ENCODE measurements at regions not wholly inside any gene's neighbourhood (a gene's known extent, or its start where the extent isn't known, plus 50 kb on each side); places are given as distances from the start of the nearest gene placed in this dataset.

- TF ChIP-seq CTCF (IDR thresholded peaks at IDR 0.05; ENCODE audit: low read depth, low read length) (no peak), MAX (IDR thresholded peaks at IDR 0.05; ENCODE audit: low read depth, low read length) (no peak), POLR2A (IDR thresholded peaks at IDR 0.05; ENCODE audit: extremely low read depth, insufficient read length) (no peak)
Observed at GRCh38 chr2:42910645-42911405, 118.4 kb upstream of the HAAO start.
